ENCODE measurements at regions not wholly inside any gene's neighbourhood (a gene's known extent, or its start where the extent isn't known, plus 50 kb on each side); places are given as distances from the start of the nearest gene placed in this dataset.

DNA sequence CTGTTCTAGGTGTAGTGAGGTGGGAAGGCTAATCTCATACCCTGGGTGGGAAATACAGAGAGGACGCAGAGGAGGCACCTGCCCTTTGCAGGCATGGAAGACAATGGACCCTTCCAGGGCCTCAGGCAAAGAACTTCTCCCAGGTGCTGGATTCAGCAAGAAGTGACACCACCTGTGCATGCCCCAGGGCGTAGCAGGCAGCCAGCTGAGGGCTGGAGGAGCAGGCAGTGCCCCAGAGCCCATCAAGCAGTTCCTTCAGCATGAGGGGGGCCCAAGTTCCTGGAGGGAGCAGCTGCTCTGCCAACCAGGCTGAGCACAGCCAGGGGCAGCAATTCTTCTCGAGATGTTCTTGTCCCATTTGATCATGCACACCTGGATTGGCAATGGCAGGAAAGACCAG is 170.3 kb upstream of the PDE10A start:
- Histone ChIP-seq H3K9me3 (ENCODE audit: insufficient read depth, low read depth, low read length) (no peaks in the 10 kb centered on the region), H3K4me3 (ENCODE audit: low read length) (no peak overlapping the region), H3K4me1 (ENCODE audit: insufficient read depth, low read length) (no peaks in the 10 kb centered on the region), H3K36me3 (ENCODE audit: insufficient read depth, low read depth, low read length) (no peaks in the 10 kb centered on the region), H3K27ac (ENCODE audit: low read length) (no peak overlapping the region), H3K9ac (ENCODE audit: low read depth, low read length) (no peak overlapping the region), H3K27me3 (ENCODE audit: insufficient read depth, low read length) (peaks cover 3% of the 10 kb centered on the region; the same call in 1 of the 2 replicates)

DNA sequence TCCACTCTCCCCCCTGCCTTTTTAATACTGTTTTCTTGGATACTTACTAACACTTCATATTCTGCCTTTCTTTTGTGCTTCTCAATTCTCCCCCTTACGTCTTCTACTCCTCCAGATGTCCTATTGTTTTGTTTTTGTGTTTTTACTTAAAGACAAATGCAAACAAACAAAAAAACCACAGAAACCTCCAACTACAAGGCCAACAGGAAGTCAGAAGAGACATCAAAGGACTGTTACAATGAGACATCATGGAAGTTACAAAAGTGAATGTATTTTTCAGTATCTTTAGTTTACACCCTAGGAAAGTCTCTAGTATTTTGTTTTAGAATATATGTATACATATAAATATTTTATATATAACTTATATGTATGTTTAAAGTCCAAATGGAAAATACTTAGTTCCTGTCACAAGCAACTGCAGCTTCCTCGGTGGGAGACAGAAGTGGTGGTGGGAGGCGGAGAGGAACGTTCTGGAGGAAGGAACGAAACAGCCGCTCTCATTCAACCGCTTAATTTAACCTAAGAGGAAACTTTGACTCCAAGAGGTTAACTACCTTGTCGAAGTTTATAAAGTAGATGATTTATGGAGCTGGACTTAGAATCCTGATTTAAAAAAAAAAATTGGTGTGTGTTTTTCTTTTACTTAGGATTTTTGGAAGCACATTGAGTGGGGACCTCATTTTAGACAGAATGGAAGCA is 168.9 kb upstream of the PDE10A start:
- no peaks in the 10 kb centered on the region for H3K36me3 ChIP-seq (ENCODE audit: insufficient read depth, low read depth, low read length)
- no peak overlapping the region for H3K27ac ChIP-seq (ENCODE audit: low read length)
- H3K9me3 ChIP-seq (ENCODE audit: insufficient read depth, low read depth, low read length) = no peaks in the 10 kb centered on the region
- H3K9ac ChIP-seq (ENCODE audit: low read depth, low read length) = no peak overlapping the region
- no peak overlapping the region for H3K4me3 ChIP-seq (ENCODE audit: low read length)
- peaks cover 3% of the 10 kb centered on the region; the same call in 1 of the 2 replicates for H3K27me3 ChIP-seq (ENCODE audit: insufficient read depth, low read length)
- H3K4me1 ChIP-seq (ENCODE audit: insufficient read depth, low read length) = no peaks in the 10 kb centered on the region

DNA sequence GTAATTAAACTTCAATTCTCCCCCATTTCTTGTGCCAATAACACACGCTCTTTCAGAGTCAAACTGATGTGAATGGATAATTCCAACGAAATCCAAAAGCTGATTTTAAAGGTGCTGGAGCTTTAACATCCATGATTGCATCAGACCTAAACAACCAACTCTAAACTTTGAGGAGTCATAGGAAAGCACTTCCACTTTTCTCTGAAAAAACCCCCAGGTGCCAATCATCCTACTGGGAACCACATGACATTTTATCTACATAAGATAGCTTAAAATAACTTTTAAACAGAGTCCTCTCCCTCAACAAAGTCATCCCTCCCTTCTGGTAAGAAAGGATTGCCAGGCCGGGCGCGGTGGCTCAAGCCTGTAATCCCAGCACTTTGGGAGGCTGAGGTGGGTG is 167.7 kb upstream of the PDE10A start:
- Histone ChIP-seq H3K27ac (ENCODE audit: low read length) (no peak overlapping the region), H3K4me3 (ENCODE audit: low read length) (no peak overlapping the region), H3K27me3 (ENCODE audit: insufficient read depth, low read length) (peaks cover 3% of the 10 kb centered on the region; the same call in 1 of the 2 replicates)

DNA sequence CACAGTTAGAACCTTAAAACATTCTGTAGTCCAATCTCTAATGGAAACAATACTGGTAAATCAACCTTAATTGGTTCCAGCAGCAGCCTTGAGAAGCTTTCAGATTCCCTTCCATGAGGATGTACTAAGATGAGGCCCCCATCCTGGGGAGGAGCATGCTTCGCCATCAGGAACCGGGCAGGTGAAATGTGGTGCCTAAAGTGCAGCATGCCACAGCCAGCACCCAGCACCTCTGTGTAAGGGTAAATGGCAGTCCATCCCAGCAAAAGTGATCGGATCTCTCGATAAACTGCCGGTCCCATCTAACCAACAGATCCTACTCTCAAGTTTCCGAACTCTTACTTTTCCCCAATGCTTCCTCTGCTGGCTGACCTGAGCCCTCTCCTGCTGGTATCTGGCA is 166.3 kb upstream of the PDE10A start:
- H3K27me3 ChIP-seq (ENCODE audit: insufficient read depth, low read length) = peaks cover 3% of the 10 kb centered on the region; the same call in 1 of the 2 replicates
- no peaks in the 10 kb centered on the region for H3K4me1 ChIP-seq (ENCODE audit: insufficient read depth, low read length)
- no peaks in the 10 kb centered on the region for H3K36me3 ChIP-seq (ENCODE audit: insufficient read depth, low read depth, low read length)
- no peak overlapping the region for H3K4me3 ChIP-seq (ENCODE audit: low read length)
- H3K9me3 ChIP-seq (ENCODE audit: insufficient read depth, low read depth, low read length) = no peaks in the 10 kb centered on the region
- no peak overlapping the region for H3K9ac ChIP-seq (ENCODE audit: low read depth, low read length)
- no peak overlapping the region for H3K27ac ChIP-seq (ENCODE audit: low read length)

More for the DNA sequence above, 167.7 kb upstream of the PDE10A start:
- Histone ChIP-seq H3K36me3 (ENCODE audit: insufficient read depth, low read depth, low read length) (no peaks in the 10 kb centered on the region), H3K9ac (ENCODE audit: low read depth, low read length) (no peak overlapping the region), H3K4me1 (ENCODE audit: insufficient read depth, low read length) (no peaks in the 10 kb centered on the region), H3K9me3 (ENCODE audit: insufficient read depth, low read depth, low read length) (no peaks in the 10 kb centered on the region)

DNA sequence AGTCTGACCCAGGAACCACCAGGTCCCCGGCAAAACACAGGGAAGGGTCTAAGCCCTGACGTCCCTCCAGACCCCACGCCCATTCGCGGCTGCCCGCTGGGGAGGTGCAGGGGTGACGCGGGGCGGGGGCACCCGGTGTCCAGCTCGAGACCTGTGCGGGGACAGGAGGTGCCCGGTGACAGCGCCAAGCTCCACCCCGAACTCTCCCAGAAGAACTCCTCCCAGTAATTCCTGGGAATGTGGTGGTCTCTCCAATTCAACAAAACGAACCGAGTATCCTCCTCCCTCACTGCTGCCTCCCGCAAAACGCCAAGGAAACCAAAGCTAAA is 164.1 kb upstream of the PDE10A start:
- no peaks in the 10 kb centered on the region for H3K27me3 ChIP-seq (ENCODE audit: insufficient read depth, low read length)
- H3K9ac ChIP-seq (ENCODE audit: low read depth, low read length) = no peak overlapping the region
- no peak overlapping the region for H3K4me3 ChIP-seq (ENCODE audit: low read length)
- H3K36me3 ChIP-seq (ENCODE audit: insufficient read depth, low read depth, low read length) = no peaks in the 10 kb centered on the region
- no peak overlapping the region for H3K27ac ChIP-seq (ENCODE audit: low read length)
- no peaks in the 10 kb centered on the region for H3K4me1 ChIP-seq (ENCODE audit: insufficient read depth, low read length)
- no peaks in the 10 kb centered on the region for H3K9me3 ChIP-seq (ENCODE audit: insufficient read depth, low read depth, low read length)

DNA sequence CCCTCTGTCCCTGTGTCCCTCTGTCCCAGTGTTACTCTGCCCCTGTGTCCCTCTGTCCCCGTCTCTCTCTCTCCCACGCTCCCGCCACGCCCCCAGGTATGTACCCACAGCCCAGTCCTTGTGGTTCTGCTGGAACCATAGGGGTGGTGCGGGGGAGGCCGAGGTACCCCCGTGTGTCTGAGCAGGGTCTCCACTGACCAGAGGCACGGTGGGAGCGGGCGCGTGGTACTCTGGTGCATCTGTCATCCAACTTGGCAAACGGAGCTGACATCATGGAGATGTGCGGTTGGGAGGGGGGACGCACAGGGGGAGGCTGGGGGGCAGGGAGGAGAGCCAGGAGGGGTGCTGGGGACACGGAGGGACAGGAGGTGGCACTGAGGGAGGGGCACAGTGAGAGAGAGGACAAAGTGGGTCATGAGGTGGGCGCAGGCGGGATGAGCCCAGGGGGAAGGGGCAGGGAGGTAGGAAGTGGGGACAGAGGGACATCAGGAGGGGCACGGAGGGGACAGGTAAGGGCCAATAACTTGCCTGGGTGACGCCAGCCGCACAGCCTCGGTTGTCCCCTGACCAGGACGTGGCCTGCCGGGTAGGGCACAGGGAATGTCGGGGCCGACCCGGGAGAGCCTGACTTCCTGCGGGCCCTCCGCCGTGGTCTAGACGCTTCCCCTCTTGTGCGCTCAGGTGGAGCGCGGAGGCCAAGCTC is 163.6 kb upstream of the PDE10A start:
- Histone ChIP-seq H3K27me3 (ENCODE audit: insufficient read depth, low read length) (no peaks in the 10 kb centered on the region), H3K9ac (ENCODE audit: low read depth, low read length) (no peak overlapping the region), H3K27ac (ENCODE audit: low read length) (no peak overlapping the region), H3K36me3 (ENCODE audit: insufficient read depth, low read depth, low read length) (no peaks in the 10 kb centered on the region), H3K4me3 (ENCODE audit: low read length) (no peak overlapping the region), H3K9me3 (ENCODE audit: insufficient read depth, low read depth, low read length) (no peaks in the 10 kb centered on the region), H3K4me1 (ENCODE audit: insufficient read depth, low read length) (no peaks in the 10 kb centered on the region)

DNA sequence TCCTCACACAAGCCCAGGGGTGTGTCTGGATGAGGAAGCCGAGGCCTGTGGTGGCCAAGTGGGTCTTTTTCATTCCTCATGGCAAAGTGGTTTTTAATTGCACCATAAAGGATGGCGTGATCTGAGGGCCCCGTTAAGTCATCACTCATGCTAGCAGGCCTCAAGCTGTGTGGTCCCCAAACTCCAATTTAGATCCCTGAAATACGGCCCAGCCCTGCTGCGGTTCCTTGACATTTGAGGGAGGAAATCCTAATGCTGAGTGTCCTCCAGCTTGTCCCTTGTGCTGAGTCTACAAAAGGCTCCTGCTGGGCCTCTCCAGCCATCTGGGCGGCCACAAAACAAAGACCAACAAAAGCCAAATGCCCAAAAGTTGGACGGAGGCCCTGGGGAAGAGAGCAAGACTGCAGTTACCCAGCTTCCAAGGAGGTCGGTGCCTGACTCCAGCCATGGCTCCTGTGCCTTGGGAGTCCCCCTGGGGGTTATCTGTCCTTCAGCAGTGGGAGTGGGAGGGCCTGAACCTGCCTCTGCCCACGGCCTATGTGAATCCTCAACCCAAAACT is 162.3 kb upstream of the PDE10A start:
- peaks cover 8% of the 10 kb centered on the region; the same call in 1 of the 2 replicates for H3K4me1 ChIP-seq (ENCODE audit: insufficient read depth, low read length)
- H3K9me3 ChIP-seq (ENCODE audit: insufficient read depth, low read depth, low read length) = no peaks in the 10 kb centered on the region
- no peak overlapping the region for H3K9ac ChIP-seq (ENCODE audit: low read depth, low read length)
- H3K36me3 ChIP-seq (ENCODE audit: insufficient read depth, low read depth, low read length) = no peaks in the 10 kb centered on the region
- H3K4me3 ChIP-seq (ENCODE audit: low read length) = no peak overlapping the region
- no peak overlapping the region for H3K27ac ChIP-seq (ENCODE audit: low read length)
- H3K27me3 ChIP-seq (ENCODE audit: insufficient read depth, low read length) = no peaks in the 10 kb centered on the region

DNA sequence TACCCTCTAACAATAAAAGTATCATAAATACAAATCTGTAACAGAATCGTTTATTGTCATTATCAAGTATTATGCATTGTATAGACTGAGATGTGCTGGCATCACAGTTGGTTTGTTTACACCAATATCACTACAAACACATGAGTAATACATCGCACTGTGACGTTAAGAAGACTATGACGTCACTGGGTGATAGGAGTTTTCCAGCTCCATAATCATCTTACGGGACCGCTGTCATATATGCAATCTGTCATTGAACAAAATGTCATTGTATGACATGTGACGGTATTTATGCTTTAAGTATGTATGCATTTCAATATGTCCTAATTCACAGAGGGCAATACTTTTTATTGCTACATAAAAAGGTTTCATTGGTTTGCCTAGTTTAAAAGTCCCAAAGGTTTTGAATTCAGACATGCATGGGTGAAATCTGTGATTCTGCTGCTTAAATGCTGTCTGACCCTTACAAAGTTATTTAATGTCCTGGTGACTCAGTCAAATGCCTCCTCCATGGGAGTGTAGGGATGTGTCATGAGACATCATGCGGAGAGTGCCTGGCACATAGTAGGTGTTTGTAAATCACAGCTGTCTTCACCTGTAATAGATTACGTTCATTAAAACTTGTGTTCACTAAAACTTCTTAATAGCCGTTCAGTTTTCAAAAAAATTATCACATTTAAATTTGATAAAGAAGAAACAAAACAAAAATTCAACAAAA is 160.7 kb upstream of the PDE10A start:
- H3K27me3 ChIP-seq (ENCODE audit: insufficient read depth, low read length) = no peaks in the 10 kb centered on the region; the same call in 1 of the 2 replicates
- no peaks in the 10 kb centered on the region for H3K36me3 ChIP-seq (ENCODE audit: insufficient read depth, low read depth, low read length)
- H3K4me3 ChIP-seq (ENCODE audit: low read length) = no peak overlapping the region
- H3K9ac ChIP-seq (ENCODE audit: low read depth, low read length) = no peak overlapping the region
- peaks cover 16% of the 10 kb centered on the region; the same call in 1 of the 2 replicates for H3K4me1 ChIP-seq (ENCODE audit: insufficient read depth, low read length)
- no peaks in the 10 kb centered on the region for H3K9me3 ChIP-seq (ENCODE audit: insufficient read depth, low read depth, low read length)
- H3K27ac ChIP-seq (ENCODE audit: low read length) = no peak overlapping the region

DNA sequence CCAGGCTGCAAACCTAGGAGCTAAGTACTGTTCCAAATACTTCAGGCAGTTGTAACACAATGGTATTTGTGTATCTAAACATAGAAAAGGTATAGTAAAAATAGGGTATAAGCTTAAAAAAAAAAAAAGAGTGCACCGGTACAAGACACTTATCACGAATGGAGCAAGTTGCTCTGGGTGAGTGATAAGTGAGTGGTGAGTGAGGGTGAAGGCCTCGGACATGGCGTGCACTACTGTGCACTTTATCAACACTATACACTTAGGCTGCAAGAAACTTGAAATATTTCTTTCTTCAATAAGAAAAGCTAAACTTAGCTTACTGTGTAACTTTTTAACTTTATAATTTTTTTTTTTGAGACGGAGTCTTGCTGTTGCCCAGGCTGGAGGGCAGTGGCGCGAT is 159.5 kb upstream of the PDE10A start:
- Histone ChIP-seq H3K9me3 (ENCODE audit: insufficient read depth, low read depth, low read length) (no peaks in the 10 kb centered on the region), H3K27me3 (ENCODE audit: insufficient read depth, low read length) (peaks cover 7% of the 10 kb centered on the region; the same call in 1 of the 2 replicates), H3K27ac (ENCODE audit: low read length) (no peak overlapping the region), H3K4me3 (ENCODE audit: low read length) (no peak overlapping the region), H3K9ac (ENCODE audit: low read depth, low read length) (no peak overlapping the region), H3K4me1 (ENCODE audit: insufficient read depth, low read length) (peaks cover 28% of the 10 kb centered on the region), H3K36me3 (ENCODE audit: insufficient read depth, low read depth, low read length) (no peaks in the 10 kb centered on the region)

DNA sequence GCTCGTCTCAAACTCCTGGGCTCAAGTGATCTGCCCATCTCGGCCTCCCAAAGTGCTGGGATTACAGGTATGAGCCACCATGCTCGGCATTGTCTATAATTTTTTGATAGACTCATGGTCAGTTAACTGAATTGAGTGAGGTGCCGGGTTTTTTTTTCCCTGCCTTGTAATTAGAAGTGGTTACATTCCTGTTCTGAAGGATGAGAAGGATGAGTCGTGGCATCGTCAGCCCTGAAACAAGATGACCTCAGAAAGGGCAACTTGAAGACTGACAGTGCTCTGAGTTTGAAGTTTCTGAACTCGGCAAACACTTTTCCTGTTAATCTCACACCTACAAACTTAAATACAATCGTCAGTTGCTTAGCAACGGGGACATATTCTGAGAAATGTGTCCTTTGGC is 158.7 kb upstream of the PDE10A start:
- Histone ChIP-seq H3K27ac (ENCODE audit: low read length) (no peak overlapping the region), H3K9ac (ENCODE audit: low read depth, low read length) (no peak overlapping the region), H3K4me3 (ENCODE audit: low read length) (no peak overlapping the region), H3K9me3 (ENCODE audit: insufficient read depth, low read depth, low read length) (no peaks in the 10 kb centered on the region), H3K36me3 (ENCODE audit: insufficient read depth, low read depth, low read length) (no peaks in the 10 kb centered on the region), H3K4me1 (ENCODE audit: insufficient read depth, low read length) (peaks cover 30% of the 10 kb centered on the region), H3K27me3 (ENCODE audit: insufficient read depth, low read length) (peaks cover 14% of the 10 kb centered on the region; the same call in 1 of the 2 replicates)

DNA sequence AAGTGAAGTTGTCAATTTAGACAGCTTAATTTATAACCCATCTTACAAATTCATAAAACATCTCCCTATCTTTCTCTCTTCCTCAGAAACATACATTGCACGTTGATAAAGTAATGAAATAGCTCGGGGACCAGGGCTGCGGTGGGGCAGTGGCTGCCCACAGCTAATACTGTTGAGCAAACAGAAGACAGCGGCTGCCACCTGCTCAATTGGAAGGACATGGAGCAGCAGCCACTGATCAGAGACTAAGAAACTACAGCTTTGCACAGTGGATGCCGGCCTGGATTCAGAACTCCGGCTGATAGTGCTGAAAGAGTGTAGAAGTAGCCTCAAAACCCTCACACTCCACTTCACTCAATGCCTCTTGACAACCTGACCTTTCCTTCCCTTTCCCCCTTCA is 157.9 kb upstream of the PDE10A start:
- H3K36me3 ChIP-seq (ENCODE audit: insufficient read depth, low read depth, low read length) = no peaks in the 10 kb centered on the region

More for the DNA sequence above, 157.9 kb upstream of the PDE10A start:
- no peak overlapping the region for H3K9ac ChIP-seq (ENCODE audit: low read depth, low read length)
- peaks cover 30% of the 10 kb centered on the region for H3K4me1 ChIP-seq (ENCODE audit: insufficient read depth, low read length)
- H3K27me3 ChIP-seq (ENCODE audit: insufficient read depth, low read length) = peaks cover 14% of the 10 kb centered on the region; the same call in 1 of the 2 replicates
- H3K4me3 ChIP-seq (ENCODE audit: low read length) = no peak overlapping the region
- H3K9me3 ChIP-seq (ENCODE audit: insufficient read depth, low read depth, low read length) = no peaks in the 10 kb centered on the region
- no peak overlapping the region for H3K27ac ChIP-seq (ENCODE audit: low read length)

All from iPS-20b (cell line).